Activated gamma-delta T cell treated with anti-CD3 and anti-CD28 coated beads, Interleukin-2, amount 50 U/mL, for 16 hours (primary cell): ENCODE measurements at regions not wholly inside any gene's neighbourhood (a gene's known extent, or its start where the extent isn't known, plus 50 kb on each side); places are given as distances from the start of the nearest gene placed in this dataset.
"Not testable (repeated sequence)": the region's sequence is repeated elsewhere in the genome, so short reads cannot be mapped to it uniquely, and the experiment has no call there.

Experiments
- DNase-seq: peaks from one replicate; pipeline ENCODE4 v3.0.0-alpha.2; 2020; ENCODE audit warnings: low read depth

DNA sequence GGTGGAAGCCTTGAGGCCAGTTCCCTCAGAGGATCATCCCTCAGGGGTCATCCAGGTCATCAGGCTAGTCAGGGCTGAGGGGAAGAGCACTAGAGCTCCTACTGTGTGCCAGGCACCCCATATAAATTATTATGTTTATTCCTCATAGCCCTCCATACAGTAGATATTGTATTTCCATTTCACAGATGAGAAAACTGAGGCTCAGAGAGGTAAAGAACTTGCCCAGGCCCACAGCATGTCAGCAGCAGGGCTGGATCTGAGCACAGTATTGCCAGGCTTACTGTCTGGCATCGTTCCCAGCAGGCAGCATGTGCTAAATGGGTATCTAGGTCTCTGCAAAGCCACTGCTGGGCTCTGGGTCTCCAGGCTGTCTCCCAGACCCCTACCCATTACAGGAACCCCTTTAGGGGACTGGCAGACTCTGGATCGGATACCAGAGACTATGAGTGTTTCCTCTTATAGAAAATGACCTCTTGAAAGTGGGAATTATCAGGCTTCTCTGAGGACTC lies 153.3 kb downstream of the PTPRU start:
- no peak for DNase-seq

DNA sequence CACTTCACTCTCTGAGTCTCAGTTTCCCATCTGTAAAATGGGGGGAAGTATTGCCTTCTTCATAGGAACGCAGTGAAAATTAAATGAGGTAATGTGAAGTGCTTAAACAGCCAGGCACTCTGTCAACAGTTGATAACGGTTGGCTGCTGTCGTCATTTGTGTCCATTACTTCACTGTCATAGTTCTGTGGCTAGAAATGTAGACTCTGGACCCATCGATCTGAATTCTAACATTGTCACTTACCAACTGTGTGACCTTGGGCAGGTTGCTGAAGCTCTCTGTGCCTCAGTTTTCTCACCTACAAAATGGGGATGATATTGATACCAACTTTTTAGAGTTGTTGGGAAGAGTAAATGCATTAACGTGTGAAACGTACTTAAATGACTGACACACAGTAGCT lies 152.6 kb downstream of the PTPRU start:
- DNase-seq: no peak

DNA sequence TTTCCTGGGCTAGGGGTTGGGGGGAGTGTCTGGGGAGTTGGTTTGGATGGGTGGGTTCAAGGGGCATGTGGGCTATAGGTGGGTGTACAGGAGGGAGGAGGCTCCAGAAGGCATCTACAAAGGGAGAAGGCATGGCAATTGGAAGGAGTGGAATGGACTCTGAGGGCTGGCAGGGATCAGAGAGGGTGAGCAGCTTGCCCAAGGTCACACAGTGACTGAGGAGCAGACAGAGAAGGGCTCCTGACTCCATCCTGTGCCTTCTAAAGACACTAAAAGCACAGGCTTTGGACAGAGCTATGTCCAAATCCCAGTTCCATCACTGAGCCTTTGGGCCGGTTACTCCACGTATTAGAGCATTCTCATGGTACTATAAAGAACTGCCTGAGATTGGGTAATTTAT lies 151.8 kb downstream of the PTPRU start:
- no peak for DNase-seq

DNA sequence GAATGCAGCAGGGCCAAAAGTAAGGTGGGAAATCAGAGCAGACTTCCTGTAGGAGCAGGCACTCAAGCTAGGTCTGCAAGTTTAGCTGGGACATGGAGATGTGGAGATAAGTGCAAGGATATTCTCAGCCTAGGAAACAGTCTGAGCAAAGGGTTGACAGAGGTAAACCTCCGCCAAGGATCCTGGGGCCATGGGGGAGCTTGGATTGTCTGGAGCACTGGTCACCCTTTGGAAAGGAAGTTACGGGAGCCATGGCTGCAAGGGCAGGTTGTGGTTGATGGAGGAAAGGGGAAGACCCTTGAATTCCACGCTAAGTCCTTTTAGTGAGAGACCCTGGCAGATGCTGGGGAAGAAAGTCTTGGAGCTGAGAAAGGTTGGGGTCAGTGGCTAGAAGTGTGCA lies 150.9 kb downstream of the PTPRU start:
- DNase-seq: no peak

DNA sequence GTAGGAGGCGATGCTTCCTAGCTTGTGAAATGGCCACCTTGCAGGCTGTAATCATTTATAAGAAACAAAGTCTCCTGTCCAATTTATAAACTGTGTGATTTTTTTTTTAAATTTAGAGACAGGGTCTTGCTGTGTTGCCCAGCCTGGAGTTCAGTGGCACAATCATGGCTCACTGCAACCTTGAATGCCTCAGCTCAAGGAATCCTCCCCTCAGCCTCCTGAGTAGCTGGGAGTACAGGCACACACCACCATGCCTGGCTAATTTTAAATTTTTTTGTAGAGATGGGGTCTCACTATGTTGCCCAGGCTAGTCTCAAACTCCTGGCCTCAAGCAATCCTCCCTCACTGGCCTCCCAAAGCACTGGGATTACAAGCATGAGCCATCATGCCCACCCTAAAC lies 150.1 kb downstream of the PTPRU start:
- DNase-seq: not testable (repeated sequence)

DNA sequence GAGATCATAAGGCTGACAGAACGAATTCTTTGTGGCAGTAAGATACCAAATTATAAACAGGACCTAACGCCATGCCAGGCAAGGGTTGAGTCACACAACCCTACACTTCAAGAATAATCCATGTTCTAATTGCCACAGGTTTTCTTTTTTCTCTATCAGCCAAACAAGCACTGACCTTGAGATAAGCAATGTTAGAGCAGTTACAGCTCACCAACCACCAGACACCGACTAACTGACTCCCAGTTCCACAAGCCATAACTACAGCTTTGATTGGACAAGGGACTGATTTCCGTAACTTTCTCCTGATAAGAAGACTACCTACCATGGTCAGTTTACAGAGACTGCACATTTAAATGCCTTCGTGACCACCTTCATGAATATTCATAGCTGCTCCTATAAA lies 149.6 kb downstream of the PTPRU start:
- no peak for DNase-seq

DNA sequence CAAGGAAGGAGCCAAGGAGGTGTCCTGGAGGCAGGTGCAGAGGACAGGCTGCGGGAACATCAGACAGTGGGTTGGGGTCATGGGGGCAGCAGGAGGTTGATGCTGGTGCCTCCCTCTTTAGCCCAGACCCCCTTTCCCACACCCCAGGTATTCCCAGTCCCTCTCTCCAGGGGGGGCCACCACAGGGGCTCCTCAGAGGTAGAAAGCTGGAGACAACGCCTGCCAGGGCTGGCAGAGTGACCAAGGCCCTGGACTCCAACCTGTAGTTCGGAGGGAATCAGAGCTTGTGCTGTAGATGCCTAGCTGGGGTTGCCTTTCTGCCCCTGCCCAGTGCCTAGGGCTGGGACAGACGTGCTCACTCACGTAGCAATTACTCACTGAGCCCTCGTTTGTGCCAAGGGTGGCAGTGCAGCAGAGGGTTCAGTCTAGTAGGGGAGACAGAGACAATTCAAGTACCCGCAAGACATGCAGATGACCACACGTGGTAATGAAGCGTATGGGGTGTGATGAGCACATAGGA lies 148.2 kb downstream of the PTPRU start:
- no peak for DNase-seq

DNA sequence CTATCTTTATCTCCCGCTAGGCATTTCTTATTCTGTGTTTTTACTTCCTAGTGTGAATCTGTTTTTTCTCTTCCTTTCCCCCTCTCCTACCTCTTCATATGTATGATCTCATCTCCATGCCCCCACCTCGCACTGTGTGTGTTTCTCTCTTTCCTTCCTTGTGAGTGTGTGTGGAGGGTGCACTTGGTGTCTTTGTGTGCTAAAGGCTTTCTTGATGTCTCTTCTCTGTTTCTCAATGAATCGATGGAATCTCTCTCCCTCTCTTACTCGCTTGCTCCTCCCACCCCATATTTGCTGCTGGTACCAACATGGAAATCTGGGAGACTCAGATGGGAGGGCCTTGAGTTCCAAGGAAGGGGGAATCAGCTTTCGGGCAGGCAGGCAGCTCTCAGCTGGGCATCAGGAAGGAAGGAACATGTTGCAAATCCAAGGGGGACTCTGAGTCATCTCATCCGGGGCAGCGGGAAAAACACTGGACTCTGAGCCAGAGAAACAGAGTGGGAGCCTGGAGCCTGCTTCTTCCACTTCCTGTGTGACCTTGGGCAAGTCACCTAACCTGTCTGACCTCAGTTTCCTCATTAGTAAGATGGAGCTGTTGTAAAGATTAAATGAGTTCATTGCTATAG lies 147.5 kb downstream of the PTPRU start:
- no peak for DNase-seq

DNA sequence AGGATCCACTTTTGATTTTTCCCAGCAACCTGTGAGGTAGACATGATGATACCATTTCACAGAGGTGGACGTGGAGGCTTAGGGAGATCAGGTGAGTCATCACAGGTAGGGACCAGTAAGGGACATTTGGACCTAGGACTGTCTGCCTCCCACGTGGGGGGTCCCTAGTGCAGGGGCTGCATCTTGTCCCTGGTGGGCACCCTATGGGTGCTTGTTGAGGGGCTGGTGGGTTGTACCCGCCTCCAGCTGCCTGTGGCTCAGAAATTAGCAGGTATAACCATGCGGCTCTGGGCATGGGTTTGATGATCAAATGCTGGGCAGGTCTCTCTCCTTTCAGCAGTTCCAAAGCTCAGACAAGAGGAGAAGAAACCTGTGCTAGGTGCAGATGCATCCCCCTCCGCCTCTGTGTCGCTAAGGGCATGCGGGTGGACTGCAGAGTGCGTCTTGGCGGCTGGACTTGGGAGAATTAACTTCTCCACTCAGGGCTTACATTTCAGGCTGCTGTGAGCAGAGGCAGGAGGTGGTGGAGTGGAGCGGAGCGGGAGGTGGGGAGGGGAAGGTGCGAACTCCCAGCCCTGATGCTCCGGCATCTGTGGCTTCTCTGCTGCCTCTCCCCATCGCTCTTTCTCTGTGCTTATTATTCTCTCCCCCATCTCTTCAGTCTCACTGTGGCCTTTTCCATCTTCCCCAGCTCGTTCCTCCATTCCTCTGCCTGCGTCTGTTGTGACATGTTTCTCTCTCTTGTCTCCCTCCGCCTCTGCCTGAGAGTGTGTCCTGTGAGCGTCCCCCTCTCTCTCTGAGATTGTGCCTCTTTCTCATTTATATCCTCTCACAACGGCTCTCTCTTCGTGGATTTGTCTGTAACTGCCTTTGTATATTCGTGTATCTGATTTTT lies 146.8 kb downstream of the PTPRU start:
- DNase-seq: no peak

DNA sequence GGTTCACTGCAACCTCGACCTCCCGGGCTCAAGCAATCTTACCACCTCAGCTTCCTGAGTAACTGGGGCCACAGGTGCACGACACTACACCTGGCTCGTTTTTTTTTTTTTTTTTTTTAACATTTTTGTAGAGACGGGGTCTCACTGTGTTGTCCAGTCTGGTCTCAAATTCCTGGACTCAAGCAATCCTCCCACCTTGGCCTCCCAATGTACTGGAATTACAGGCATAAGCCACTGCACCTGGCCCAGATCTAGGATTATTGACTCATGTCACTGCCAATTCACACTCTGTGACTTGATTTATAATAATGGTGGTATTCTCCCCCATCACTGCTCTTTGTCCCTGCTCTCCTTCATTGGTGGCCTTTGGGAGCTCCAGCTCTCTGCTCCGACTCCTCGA lies 145.1 kb downstream of the PTPRU start:
- no peak for DNase-seq

DNA sequence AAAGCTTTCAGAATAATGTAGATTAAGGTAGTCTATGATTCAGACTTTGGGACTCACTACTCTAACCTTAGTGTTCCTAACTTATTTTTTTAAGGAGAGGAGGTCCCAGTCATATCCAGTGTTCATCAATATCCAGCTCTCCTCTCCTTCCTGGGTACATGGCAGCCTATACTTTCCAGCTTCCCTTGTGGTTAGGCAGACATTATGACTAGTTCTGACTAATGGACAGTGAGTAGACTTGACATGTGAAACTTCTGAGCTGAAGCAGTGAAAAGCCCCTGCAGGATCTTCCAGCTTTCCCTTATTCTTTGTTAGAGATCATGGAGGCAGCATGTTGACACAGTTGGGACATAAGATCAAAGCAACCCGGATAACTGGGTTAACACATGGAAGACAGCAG lies 144.2 kb downstream of the PTPRU start:
- no peak for DNase-seq

DNA sequence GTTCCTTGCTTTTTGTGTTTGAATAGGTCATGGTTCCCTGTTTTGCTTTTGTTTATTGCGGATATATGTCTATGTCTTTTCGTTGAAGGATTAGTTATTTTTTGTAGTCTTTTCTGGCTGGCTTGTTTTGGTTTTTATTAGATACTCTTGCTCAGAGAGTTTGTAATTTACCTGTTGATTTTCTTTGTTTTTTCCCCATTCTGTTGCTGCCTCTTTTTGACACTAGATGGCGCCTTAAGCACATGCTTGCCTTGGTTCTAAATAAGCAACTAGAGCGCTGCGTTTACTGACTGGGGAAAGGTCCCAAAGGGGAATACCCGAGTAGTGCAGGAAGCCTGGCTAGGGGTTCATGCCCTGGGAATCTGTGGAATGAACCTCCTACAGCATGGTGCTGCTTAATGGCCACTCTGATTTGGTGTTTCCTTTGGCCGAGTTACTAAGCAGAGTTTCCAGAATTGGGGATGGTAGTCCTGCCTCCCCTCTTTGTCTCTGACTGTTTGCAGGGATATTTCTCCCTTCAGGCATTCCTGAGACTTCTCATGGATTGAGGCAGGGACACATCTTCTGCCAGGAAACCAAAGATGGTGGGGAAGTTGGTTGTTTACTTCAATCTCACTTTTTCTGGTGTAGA lies 143.2 kb downstream of the PTPRU start:
- no peak for DNase-seq
